ENCODE measurements at regions not wholly inside any gene's neighbourhood (a gene's known extent, or its start where the extent isn't known, plus 50 kb on each side); places are given as distances from the start of the nearest gene placed in this dataset.
"Not testable (repeated sequence)": the region's sequence is repeated elsewhere in the genome, so short reads cannot be mapped to it uniquely, and the experiment has no call there.

GRCh38 chr1:65020774-65021173, 54.4 kb upstream of the JAK1 start:
- no peak for DNase-seq (ENCODE audit: low read depth)

GRCh38 chr1:65021795-65022194, 55.4 kb upstream of the JAK1 start:
- no peak for DNase-seq (ENCODE audit: low read depth)

- DNase-seq (ENCODE audit: low read depth): no peak
Measured at GRCh38 chr1:65022216-65022615, 55.9 kb upstream of the JAK1 start.

- DNase-seq (ENCODE audit: low read depth): no peak
Measured at GRCh38 chr1:65025794-65026193, 59.4 kb upstream of the JAK1 start.

GRCh38 chr1:65026235-65026634, 59.9 kb upstream of the JAK1 start:
- peak; percentile 17 for DNase-seq (ENCODE audit: low read depth)

- DNase-seq (ENCODE audit: low read depth): no peak
Measured at GRCh38 chr1:65027666-65028358, 61.5 kb upstream of the JAK1 start.

- DNase-seq (ENCODE audit: low read depth): not testable (repeated sequence)
Measured at GRCh38 chr1:65029434-65029833, 63.1 kb upstream of the JAK1 start.

- DNase-seq (ENCODE audit: low read depth): not testable (repeated sequence)
Measured at GRCh38 chr1:65034879-65035278, 68.5 kb upstream of the JAK1 start.

- no peak for DNase-seq (ENCODE audit: low read depth)
Measured at GRCh38 chr1:65036570-65037051, 70.3 kb upstream of the JAK1 start.

GRCh38 chr1:65039066-65039465, 72.7 kb upstream of the JAK1 start:
- DNase-seq (ENCODE audit: low read depth): no peak

GRCh38 chr1:65039508-65039907, 73.2 kb upstream of the JAK1 start:
- no peak for DNase-seq (ENCODE audit: low read depth)

- no peak for DNase-seq (ENCODE audit: low read depth)
Measured at GRCh38 chr1:65042467-65042866, 76.1 kb upstream of the JAK1 start.

GRCh38 chr1:65044411-65044810, 78.1 kb upstream of the JAK1 start:
- no peak for DNase-seq (ENCODE audit: low read depth)

GRCh38 chr1:65045022-65045817, 78.9 kb upstream of the JAK1 start:
- DNase-seq (ENCODE audit: low read depth): no peak

GRCh38 chr1:65048335-65048734, 82.0 kb upstream of the JAK1 start:
- DNase-seq (ENCODE audit: low read depth): peak; percentile 23

- no peak for DNase-seq (ENCODE audit: low read depth)
Measured at GRCh38 chr1:65049941-65050713, 83.8 kb upstream of the JAK1 start.

- DNase-seq (ENCODE audit: low read depth): no peak
Measured at GRCh38 chr1:65050735-65051134, 84.4 kb upstream of the JAK1 start.

- DNase-seq (ENCODE audit: low read depth): no peak
Measured at GRCh38 chr1:65054481-65054880, 88.1 kb upstream of the JAK1 start.

GRCh38 chr1:65055747-65056146, 89.4 kb upstream of the JAK1 start:
- no peak for DNase-seq (ENCODE audit: low read depth)

- no peak for DNase-seq (ENCODE audit: low read depth)
Measured at GRCh38 chr1:65056234-65056633, 89.9 kb upstream of the JAK1 start.

GRCh38 chr1:65056866-65057265, 90.5 kb upstream of the JAK1 start:
- DNase-seq (ENCODE audit: low read depth): no peak

- DNase-seq (ENCODE audit: low read depth): peak; percentile 53
Measured at GRCh38 chr1:65059930-65060538, 88.0 kb upstream of the AK4 start.
